Epithelial cell of esophagus (primary cell): ENCODE measurements at regions not wholly inside any gene's neighbourhood (a gene's known extent, or its start where the extent isn't known, plus 50 kb on each side); places are given as distances from the start of the nearest gene placed in this dataset.
"Not testable (repeated sequence)": the region's sequence is repeated elsewhere in the genome, so short reads cannot be mapped to it uniquely, and the experiment has no call there.

Source experiments
- DNase-seq: peaks from one replicate; pipeline ENCODE4 v3.0.0; 2010; ENCODE audit warnings: low read depth
- H3K4me3 ChIP-seq: 2 replicates; pipeline ENCODE4 v1.5.1; 2011; ENCODE audit warnings: mild to moderate bottlenecking, low read length, control low read depth
- TF ChIP-seq, protein P1 (sequence below): IDR thresholded peaks from 2 replicates; pipeline ENCODE4 v1.5.1; 2011; ENCODE audit warnings: low read depth, mild to moderate bottlenecking, low read length, control low read depth, inconsistent platforms; ENCODE audit not compliant: insufficient read depth; ENCODE audit errors: missing control alignments

DNA sequence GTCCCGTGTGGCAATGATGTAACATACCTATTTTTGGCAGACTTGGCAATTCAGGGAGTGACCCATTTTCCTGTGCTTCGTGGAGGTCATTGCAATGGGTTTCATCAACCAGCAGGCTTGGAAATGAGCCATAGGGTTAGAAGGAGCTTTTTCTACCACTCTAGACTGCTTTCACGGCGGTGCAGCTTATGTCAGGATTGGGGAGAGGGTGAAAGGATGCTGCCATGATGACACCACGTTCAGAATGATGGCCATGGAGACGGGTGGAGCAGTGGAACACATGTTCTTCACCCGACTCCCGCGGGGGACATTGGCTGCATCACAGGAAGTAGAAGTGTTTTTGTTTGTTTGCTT is 220.2 kb downstream of the EMX2 start:
- DNase-seq = no peak
- H3K4me3 ChIP-seq = no peak overlapping the region
- TF ChIP-seq, protein P1, sequence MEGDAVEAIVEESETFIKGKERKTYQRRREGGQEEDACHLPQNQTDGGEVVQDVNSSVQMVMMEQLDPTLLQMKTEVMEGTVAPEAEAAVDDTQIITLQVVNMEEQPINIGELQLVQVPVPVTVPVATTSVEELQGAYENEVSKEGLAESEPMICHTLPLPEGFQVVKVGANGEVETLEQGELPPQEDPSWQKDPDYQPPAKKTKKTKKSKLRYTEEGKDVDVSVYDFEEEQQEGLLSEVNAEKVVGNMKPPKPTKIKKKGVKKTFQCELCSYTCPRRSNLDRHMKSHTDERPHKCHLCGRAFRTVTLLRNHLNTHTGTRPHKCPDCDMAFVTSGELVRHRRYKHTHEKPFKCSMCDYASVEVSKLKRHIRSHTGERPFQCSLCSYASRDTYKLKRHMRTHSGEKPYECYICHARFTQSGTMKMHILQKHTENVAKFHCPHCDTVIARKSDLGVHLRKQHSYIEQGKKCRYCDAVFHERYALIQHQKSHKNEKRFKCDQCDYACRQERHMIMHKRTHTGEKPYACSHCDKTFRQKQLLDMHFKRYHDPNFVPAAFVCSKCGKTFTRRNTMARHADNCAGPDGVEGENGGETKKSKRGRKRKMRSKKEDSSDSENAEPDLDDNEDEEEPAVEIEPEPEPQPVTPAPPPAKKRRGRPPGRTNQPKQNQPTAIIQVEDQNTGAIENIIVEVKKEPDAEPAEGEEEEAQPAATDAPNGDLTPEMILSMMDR = no peak

DNA sequence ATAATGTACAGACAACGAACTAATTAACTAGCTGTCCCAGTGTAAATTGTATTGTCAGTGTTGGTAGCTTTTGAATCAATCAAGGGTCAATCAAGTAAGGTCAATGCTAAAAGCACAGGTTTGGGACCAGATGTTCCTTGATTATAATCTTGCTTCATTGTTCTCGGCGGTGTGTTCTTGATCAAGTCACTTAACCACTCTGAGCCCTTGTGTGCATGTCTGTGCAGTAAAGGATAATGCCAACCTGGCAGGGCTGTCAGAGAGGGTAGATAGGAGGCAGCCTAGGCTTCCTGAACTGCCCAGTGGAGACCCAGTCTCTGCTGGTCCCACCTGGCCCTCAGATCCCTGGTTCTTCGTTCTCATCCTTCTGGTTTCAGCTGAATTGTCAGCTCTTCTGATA is 221.0 kb downstream of the EMX2 start:
- TF ChIP-seq, protein P1 = no peak
- H3K4me3 ChIP-seq = no peak overlapping the region
- no peak for DNase-seq

DNA sequence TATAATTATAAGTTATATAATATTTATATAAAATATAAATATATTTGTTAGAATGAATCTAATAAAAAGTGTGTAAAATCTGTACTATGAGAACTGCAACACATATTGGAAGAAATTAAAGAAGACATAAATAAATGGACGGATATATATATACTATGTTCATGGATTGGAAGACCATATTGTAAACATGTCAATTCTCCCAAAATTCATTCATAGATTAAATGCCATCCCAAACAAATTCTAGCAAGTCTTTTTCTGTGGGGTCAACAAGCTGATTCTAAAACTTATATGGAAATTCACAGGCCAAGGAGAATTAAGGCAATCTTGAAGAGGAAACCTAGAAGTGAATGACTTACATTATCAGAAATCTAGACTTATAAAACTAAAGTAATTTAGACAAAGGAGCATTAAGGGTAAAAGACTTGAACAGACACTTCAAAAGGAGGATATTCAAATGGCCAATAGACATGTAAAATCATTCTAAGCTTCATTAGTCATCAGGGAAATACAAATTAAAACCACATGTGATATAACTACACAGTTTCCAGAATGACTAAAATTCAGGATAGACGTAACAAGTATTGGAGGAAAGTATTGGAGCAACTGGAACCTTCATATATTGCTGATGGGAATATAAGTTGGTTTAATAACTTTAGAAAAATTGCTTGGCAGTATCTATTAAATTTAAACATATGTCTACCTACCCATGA is 225.9 kb downstream of the EMX2 start:
- TF ChIP-seq, protein P1 = no peak
- H3K4me3 ChIP-seq = no peak overlapping the region
- DNase-seq = no peak

DNA sequence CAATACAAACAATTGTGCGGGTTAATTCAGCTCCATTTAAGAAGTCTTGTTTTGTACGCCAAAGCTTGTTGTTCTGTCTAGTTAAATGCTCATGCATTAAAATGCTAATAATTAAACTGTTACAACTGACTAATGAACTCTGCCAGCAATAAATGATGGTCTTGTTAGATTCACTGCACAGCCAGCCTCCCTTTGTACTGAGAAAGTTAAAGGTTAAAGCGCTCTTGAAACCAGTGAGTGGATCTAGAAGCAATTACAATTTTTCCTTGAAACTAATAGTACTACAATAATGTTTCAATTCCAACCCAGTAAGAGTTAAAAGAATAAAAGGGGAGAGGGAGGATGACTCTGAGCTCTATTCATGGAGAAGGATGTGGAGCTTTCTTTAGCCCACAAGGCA is 233.0 kb downstream of the EMX2 start:
- no peak for DNase-seq
- TF ChIP-seq, protein P1 = no peak
- H3K4me3 ChIP-seq = no peak overlapping the region

DNA sequence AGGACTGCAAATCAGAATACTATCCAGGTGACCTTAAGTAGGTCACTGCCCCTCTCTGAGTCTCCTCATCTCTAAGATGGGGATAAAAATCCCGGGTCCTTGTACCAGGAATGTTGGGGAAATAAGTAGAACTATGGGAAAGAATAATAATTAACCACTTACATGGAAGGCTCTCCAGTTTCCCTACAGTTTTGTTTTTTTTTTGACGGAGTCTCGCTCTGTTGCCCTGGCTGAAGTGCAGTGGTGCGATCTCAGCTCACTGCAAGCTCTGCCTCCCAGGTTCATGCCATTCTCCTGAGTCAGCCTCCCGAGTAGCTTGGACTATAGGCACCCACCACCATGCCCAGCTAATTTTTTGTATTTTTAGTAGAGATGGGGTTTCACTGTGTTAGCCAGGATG is 234.7 kb downstream of the EMX2 start:
- DNase-seq, H3K4me3 ChIP-seq: not testable (repeated sequence)

DNA sequence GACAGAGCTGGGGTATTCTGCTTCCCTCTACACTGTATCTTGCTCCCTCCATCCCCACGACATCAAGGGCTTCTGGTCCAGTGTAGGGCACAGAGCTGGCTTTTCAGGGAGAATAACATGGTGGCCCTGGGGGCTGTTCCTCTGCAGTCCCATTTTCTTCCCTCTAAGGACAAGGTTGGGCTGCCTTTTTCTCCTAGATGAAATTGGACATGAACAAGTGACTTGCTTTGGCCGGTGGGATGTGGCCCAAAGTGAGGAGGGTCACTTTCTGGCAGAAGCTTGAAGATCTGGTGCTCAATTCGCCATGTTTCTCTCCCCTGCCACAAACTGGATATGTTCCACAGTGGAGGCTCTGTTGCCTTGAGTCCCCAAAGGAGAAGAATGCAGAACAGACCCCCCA is 235.7 kb downstream of the EMX2 start:
- no peak overlapping the region for H3K4me3 ChIP-seq
- TF ChIP-seq, protein P1 = no peak
- no peak for DNase-seq

DNA sequence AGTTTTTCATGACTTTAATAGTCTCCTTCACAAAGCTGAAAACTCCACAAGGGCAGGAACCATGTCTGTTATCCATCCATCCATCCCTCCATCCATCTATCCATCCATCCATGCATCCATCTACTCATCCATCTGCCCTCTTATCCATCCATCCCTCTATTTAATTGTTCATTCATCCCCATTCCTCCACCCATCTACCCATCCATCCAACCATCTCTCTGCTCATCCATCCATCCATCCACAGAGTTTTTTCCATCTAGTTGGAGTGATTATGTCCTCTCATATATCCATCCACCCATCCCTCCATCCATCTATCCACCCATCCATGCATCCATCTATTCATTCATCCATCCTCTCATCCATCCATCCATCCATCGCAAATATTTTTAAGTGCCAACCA is 237.9 kb downstream of the EMX2 start:
- no peak for DNase-seq
- TF ChIP-seq, protein P1 = no peak

More for the DNA sequence above, 237.9 kb downstream of the EMX2 start:
- no peak overlapping the region for H3K4me3 ChIP-seq
